ENCODE measurements at regions not wholly inside any gene's neighbourhood (a gene's known extent, or its start where the extent isn't known, plus 50 kb on each side); places are given as distances from the start of the nearest gene placed in this dataset.

DNA sequence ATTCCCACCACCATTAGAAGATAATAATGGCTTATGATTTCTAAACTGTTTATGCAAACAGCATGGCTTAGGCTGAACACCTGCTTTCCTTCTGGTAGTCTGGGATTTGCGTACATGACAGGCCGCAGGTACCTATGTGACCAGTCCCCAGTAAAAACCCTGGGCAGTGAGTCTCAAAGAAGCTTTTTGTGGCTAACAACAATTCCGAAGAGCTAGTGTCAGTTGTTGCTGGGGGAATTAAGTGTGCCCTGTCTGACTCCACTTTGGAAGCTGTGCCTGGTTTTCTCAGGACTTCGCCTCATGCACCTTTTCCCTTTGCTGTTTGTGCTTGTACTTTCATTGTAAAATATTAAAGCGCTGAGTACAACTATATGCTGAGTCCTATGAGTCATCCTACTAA, 250.2 kb upstream of the MIR17HG start:
- TF ChIP-seq, protein P1, sequence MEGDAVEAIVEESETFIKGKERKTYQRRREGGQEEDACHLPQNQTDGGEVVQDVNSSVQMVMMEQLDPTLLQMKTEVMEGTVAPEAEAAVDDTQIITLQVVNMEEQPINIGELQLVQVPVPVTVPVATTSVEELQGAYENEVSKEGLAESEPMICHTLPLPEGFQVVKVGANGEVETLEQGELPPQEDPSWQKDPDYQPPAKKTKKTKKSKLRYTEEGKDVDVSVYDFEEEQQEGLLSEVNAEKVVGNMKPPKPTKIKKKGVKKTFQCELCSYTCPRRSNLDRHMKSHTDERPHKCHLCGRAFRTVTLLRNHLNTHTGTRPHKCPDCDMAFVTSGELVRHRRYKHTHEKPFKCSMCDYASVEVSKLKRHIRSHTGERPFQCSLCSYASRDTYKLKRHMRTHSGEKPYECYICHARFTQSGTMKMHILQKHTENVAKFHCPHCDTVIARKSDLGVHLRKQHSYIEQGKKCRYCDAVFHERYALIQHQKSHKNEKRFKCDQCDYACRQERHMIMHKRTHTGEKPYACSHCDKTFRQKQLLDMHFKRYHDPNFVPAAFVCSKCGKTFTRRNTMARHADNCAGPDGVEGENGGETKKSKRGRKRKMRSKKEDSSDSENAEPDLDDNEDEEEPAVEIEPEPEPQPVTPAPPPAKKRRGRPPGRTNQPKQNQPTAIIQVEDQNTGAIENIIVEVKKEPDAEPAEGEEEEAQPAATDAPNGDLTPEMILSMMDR (IDR thresholded peaks at IDR 0.05; ENCODE audit: insufficient read depth, low read length) = no peak
- no peak for TF ChIP-seq SPI1 (IDR thresholded peaks at IDR 0.05; ENCODE audit: borderline replicate concordance, low read depth)
